PC-9 (cell line): ENCODE measurements at regions not wholly inside any gene's neighbourhood (a gene's known extent, or its start where the extent isn't known, plus 50 kb on each side); places are given as distances from the start of the nearest gene placed in this dataset.

Experiments used
- BruUV-seq: library from RNA; stranded (reverse); fragments of 400-500 nt; replicated peaks from 2 replicates; lab custom pipeline; 2021; lab: Mats Ljungman, UMichigan
- CTCF ChIA-PET: fragments of 300-600 bp; sonication (Branson Sonifier 250); formaldehyde crosslinking; loops from one replicate; lab custom pipeline; 2022; ENCODE audit warnings: antibody characterized with exemption; lab: Charles Lee
- POLR2A ChIA-PET: fragments of 300-600 bp; sonication (Branson Sonifier 250); formaldehyde crosslinking; loops from one replicate; lab custom pipeline; 2022; ENCODE audit warnings: antibody characterized with exemption; ENCODE audit not compliant: unreplicated experiment; lab: Charles Lee
- DNase-seq, 2 experiments: peaks; one replicate each; pipeline versions ENCODE4 v3.0.0 to v3.0.0-alpha.2; 2015 to 2022; ENCODE audit warnings: mixed read lengths in 1 of 2
- H2AFZ ChIP-seq: fragments of 200-600 bp; sonication (generic); 2 replicates; pipeline ENCODE4 v1.8.1; 2017; ENCODE audit warnings: antibody characterized with exemption
- H3F3A ChIP-seq: fragments of 200-600 bp; sonication (generic); 2 replicates; pipeline ENCODE4 v1.8.1; 2017; ENCODE audit warnings: antibody characterized with exemption, mild to moderate bottlenecking, low read depth; ENCODE audit not compliant: insufficient read depth
- H3K27ac ChIP-seq: fragments of 200-600 bp; sonication (generic); 2 replicates; pipeline ENCODE4 v1.6.1; 2016; ENCODE audit warnings: mixed run types
- H3K27me3 ChIP-seq: fragments of 200-600 bp; sonication (generic); 2 replicates; pipeline ENCODE4 v1.6.1; 2016; ENCODE audit warnings: low read depth, mixed run types; ENCODE audit not compliant: insufficient read depth
- H3K36me3 ChIP-seq: fragments of 200-600 bp; sonication (generic); 2 replicates; pipeline ENCODE4 v1.6.1; 2016; ENCODE audit warnings: low read depth, mixed run types
- H3K4me1 ChIP-seq: fragments of 200-600 bp; sonication (generic); replicated peaks from 2 replicates; pipeline ENCODE4 v1.6.1; 2016; ENCODE audit warnings: mixed run types; ENCODE audit not compliant: insufficient read depth
- H3K4me2 ChIP-seq: fragments of 200-600 bp; sonication (generic); 2 replicates; pipeline ENCODE4 v1.6.1; 2017; ENCODE audit warnings: mixed run types
- H3K4me3 ChIP-seq: fragments of 200-600 bp; sonication (generic); 2 replicates; pipeline ENCODE4 v1.6.1; 2016; ENCODE audit warnings: mixed run types
- H3K79me2 ChIP-seq: fragments of 200-600 bp; sonication (generic); 2 replicates; pipeline ENCODE4 v1.6.1; 2017; ENCODE audit warnings: low read depth, mixed run types
- H3K9me2 ChIP-seq: fragments of 200-600 bp; sonication (generic); 2 replicates; pipeline ENCODE4 v1.8.1; 2017; ENCODE audit warnings: mild to moderate bottlenecking; ENCODE audit not compliant: insufficient read depth
- H3K9me3 ChIP-seq: fragments of 200-600 bp; sonication (generic); 2 replicates; pipeline ENCODE4 v1.8.1; 2016; ENCODE audit warnings: low read depth; ENCODE audit not compliant: insufficient read depth
- H4K20me1 ChIP-seq: fragments of 200-600 bp; sonication (generic); 2 replicates; pipeline ENCODE4 v1.8.1; 2017; ENCODE audit not compliant: insufficient read depth
- CTCF ChIP-seq: fragments of 200-600 bp; sonication (generic); conservative IDR thresholded peaks from 2 replicates; pipeline ENCODE4 v1.6.1; 2017; ENCODE audit warnings: mixed run types, antibody characterized with exemption, mild to moderate bottlenecking, moderate library complexity
- EZH2 ChIP-seq: fragments of 200-600 bp; sonication (generic); IDR thresholded peaks from 2 replicates; pipeline ENCODE4 v1.8.0; 2017; ENCODE audit warnings: antibody characterized with exemption, low read depth
- intact Hi-C: fragments of 100-400 bp; cut with micrococcal nuclease; formaldehyde crosslinking; loops from one replicate; pipeline ENCODE4 v1.10.0; 2022; ENCODE audit not compliant: unreplicated experiment

- intact Hi-C loops: loop anchor here (2.0 kb wide), 1 partner anchor 49 kb away; no protein-coding TSS in a partner anchor
- H3K4me2 ChIP-seq: no peak overlapping the region
- no peak for DNase-seq
- H3K79me2 ChIP-seq: no peaks in the 10 kb centered on the region
- no peak for TF ChIP-seq EZH2
- H4K20me1 ChIP-seq: no peaks in the 10 kb centered on the region
- no peak overlapping the region for H3K4me3 ChIP-seq
- no peaks in the 10 kb centered on the region for H3K27me3 ChIP-seq
- no peak overlapping the region for H3K27ac ChIP-seq
- CTCF ChIA-PET: no interaction called here
- no peak overlapping the region for H2AFZ ChIP-seq
- 0 out of 2 replicates have a peak, but pooled peaks cover 9% of the 10 kb centered on the region for H3K4me1 ChIP-seq
- H3F3A ChIP-seq: no peaks in the 10 kb centered on the region
- POLR2A ChIA-PET: no interaction called here
- H3K36me3 ChIP-seq: no peaks in the 10 kb centered on the region
- H3K9me3 ChIP-seq: no peaks in the 10 kb centered on the region
- no peaks in the 10 kb centered on the region for H3K9me2 ChIP-seq
- BruUV-seq: no TSS peak
These were observed 177.0 kb upstream of the ZBTB20 start for GRCh38 chr3:115324056-115324455.

DNA sequence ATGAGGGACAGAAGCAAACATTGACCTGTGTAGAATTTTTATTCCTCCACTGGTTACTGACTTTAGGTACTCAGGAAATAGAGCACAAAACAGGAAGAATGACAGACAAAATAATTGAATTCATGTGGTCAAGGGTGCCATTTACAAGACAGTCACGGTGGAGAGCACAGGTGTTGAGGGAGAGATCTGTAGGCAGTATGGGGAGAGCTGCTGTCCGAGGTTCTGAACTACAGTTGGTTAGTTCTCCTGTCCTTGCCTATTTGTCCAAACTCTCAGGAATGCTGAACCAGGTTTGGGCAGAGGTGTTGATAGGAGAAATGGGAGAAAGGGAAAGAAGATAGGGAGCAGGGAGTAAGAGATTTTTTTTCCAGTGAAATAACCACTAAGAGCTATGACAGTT lies 178.5 kb upstream of the ZBTB20 start:
- H3K9me2 ChIP-seq: no peaks in the 10 kb centered on the region
- H3K36me3 ChIP-seq: no peaks in the 10 kb centered on the region
- 0 out of 2 replicates have a peak, but pooled peaks cover 9% of the 10 kb centered on the region for H3K4me1 ChIP-seq
- no peak overlapping the region for H3K27ac ChIP-seq
- DNase-seq: peak in 1 of 2 experiments; percentile 35
- no TSS peak for BruUV-seq
- no peak for TF ChIP-seq CTCF
- TF ChIP-seq EZH2: no peak
- H3K4me3 ChIP-seq: no peak overlapping the region
- H2AFZ ChIP-seq: no peak overlapping the region
- no peak overlapping the region for H3K4me2 ChIP-seq
- ChIA-PET CTCF (no interaction called here), POLR2A (no interaction called here)
- no peaks in the 10 kb centered on the region for H3K79me2 ChIP-seq
- no peaks in the 10 kb centered on the region for H4K20me1 ChIP-seq
- H3K9me3 ChIP-seq: no peaks in the 10 kb centered on the region
- H3F3A ChIP-seq: no peaks in the 10 kb centered on the region
- H3K27me3 ChIP-seq: no peaks in the 10 kb centered on the region
- intact Hi-C loops: loop anchor here (2.0 kb wide), 1 partner anchor 47 kb away; no protein-coding TSS in a partner anchor

DNA sequence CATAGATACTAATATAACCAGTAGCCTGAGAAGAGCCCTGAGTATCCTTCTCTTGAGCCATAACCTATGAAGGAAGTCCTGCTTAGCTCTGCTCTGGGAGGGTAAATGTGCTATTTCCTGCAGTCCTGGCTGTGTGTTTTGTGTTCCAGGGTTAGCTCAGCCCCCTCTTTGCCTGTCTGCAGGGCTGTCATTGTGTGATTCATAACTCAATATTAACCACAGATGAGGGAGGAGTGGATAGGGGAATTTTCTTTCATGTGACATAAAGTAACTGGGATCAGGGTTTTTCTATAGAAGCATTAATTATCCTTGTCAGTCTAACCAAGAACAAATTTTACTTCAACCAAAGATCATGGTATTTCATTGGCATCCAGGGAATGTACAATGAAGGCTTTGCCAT lies 183.3 kb upstream of the ZBTB20 start:
- POLR2A ChIA-PET: no interaction called here
- Histone ChIP-seq H4K20me1 (no peaks in the 10 kb centered on the region), H3K79me2 (no peaks in the 10 kb centered on the region), H3K36me3 (no peaks in the 10 kb centered on the region), H3K4me2 (no peak overlapping the region), H3K4me1 (no peaks in the 10 kb centered on the region), H2AFZ (no peak overlapping the region), H3F3A (no peaks in the 10 kb centered on the region), H3K4me3 (no peak overlapping the region), H3K9me2 (no peaks in the 10 kb centered on the region), H3K9me3 (no peaks in the 10 kb centered on the region), H3K27ac (no peak overlapping the region), H3K27me3 (no peaks in the 10 kb centered on the region)
- BruUV-seq: no TSS peak
- no peak for DNase-seq
- intact Hi-C loops: no loop called here
- CTCF ChIA-PET: no interaction called here
- TF ChIP-seq EZH2: no peak
- TF ChIP-seq CTCF: no peak

DNA sequence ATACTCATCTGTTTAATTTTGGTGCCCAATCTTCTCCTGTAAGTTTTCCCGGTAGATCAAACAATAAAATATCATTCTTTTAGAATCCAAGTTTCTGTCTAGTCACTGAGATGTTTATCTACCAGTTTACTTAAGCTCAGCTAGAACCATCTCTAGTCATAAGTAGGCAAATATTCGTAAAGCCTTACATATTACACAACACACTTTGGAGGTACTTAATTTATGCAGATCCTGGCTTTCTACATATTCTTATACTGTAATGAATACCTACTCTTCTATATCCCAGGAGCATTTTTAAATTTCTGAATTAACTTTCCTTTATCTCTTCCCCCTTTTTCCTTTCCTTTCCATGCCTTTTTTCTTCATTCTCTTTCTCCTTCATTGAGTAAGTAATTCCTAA lies 185.9 kb upstream of the ZBTB20 start:
- no peak overlapping the region for H3K27ac ChIP-seq
- no peak for TF ChIP-seq CTCF
- no peak for TF ChIP-seq EZH2
- no peaks in the 10 kb centered on the region for H4K20me1 ChIP-seq
- H3K4me2 ChIP-seq: no peak overlapping the region
- no peaks in the 10 kb centered on the region for H3K9me2 ChIP-seq
- H3K4me1 ChIP-seq: no peaks in the 10 kb centered on the region
- H2AFZ ChIP-seq: no peak overlapping the region
- H3K9me3 ChIP-seq: 0 out of 2 replicates have a peak, but pooled peaks cover under 1% of the 10 kb centered on the region
- no peak overlapping the region for H3K4me3 ChIP-seq
- ChIA-PET POLR2A (no interaction called here), CTCF (no interaction called here)
- no peaks in the 10 kb centered on the region for H3F3A ChIP-seq
- intact Hi-C loops: no loop called here
- no peak for DNase-seq
- H3K27me3 ChIP-seq: no peaks in the 10 kb centered on the region
- no TSS peak for BruUV-seq
- H3K36me3 ChIP-seq: no peaks in the 10 kb centered on the region
- no peaks in the 10 kb centered on the region for H3K79me2 ChIP-seq
